GM10266 (cell line): ENCODE measurements at regions not wholly inside any gene's neighbourhood (a gene's known extent, or its start where the extent isn't known, plus 50 kb on each side); places are given as distances from the start of the nearest gene placed in this dataset.

Source experiments
- DNase-seq: peaks from one replicate; pipeline ENCODE4 v3.0.0; 2012; ENCODE audit errors: extremely low spot score
- TF ChIP-seq, protein P1 (sequence below): IDR thresholded peaks from 2 replicates; pipeline ENCODE4 v1.5.1; 2012; ENCODE audit warnings: mild to moderate bottlenecking, low read depth; ENCODE audit not compliant: control insufficient read depth, insufficient read depth; ENCODE audit errors: missing control alignments

DNA sequence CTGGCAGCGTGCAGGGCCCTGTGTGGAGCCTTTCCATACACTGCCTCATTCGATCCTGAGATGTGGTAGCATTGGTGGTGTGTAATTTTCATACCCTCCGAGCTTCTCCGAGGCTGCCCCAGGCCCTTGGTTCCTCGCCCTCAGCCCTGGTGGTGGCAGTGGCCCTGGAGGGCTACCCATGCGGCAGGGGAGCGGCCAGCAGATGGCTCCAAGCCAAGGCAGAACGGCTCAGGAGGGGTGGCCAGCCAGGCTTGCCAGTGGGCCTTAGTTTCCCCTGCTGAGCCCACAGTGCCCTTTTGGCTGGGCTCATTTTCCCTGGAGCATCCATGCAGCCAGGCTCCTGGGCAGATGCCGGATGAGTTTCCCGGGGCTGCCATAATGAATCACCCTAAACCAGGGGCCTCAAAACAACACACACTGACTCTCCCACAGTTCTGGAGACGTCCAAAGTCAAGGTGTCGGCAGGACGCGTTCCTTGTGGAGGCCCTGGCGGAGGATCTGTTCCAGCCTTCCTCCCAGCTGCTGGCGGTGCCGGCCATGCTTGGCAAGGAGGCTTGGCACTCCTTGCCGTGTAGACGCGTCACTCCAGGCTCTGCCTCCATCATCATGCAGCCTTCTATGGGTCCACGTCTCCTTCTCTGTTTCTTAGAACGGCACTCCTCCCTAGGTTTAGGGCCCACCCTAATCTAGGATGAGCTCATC is 158.8 kb upstream of the GSE1 start:
- DNase-seq, result no peak
- TF ChIP-seq, protein P1, sequence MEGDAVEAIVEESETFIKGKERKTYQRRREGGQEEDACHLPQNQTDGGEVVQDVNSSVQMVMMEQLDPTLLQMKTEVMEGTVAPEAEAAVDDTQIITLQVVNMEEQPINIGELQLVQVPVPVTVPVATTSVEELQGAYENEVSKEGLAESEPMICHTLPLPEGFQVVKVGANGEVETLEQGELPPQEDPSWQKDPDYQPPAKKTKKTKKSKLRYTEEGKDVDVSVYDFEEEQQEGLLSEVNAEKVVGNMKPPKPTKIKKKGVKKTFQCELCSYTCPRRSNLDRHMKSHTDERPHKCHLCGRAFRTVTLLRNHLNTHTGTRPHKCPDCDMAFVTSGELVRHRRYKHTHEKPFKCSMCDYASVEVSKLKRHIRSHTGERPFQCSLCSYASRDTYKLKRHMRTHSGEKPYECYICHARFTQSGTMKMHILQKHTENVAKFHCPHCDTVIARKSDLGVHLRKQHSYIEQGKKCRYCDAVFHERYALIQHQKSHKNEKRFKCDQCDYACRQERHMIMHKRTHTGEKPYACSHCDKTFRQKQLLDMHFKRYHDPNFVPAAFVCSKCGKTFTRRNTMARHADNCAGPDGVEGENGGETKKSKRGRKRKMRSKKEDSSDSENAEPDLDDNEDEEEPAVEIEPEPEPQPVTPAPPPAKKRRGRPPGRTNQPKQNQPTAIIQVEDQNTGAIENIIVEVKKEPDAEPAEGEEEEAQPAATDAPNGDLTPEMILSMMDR, result no peak

DNA sequence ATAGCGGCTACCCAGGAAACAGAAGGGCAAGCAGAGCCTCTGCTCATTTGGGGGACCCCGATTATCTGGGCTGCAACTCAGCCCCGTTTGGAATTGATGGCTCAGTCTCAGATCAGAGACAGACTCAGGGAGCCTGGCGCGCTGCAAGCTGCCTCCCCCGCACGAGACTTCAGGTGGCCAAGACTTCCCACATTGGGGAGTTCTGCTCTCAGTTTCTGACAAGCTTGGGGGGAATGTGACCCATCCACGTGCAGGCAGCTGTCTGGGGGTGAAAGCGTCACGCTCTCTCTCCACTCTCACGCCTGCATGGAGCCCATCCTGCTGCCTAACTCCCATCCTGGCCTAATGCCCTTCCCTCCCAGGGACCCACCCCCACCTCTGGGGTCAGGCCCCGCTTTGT is 157.6 kb upstream of the GSE1 start:
- DNase-seq, result no peak
- TF ChIP-seq, protein P1, result no peak

DNA sequence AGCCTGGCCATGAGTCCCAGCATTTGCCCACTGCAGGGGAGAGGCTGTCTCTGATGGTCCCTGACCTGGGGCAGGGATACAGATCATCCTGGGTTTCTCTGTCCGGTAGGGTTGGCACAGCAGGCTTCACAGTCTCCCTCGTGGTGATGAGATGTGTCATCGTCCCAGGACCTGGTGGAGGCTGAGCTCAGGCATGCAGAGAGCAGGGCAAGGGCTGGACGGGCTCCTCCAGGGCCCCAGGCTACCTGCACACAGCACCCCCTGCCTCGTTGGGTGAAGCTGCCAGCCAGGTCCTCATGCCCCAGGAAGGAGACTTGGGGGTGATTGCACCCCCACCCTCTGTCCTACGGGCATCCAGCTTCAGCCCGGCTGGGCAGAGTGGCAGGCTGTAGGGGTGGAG is 155.8 kb upstream of the GSE1 start:
- DNase-seq, result no peak
- TF ChIP-seq, protein P1, result no peak

DNA sequence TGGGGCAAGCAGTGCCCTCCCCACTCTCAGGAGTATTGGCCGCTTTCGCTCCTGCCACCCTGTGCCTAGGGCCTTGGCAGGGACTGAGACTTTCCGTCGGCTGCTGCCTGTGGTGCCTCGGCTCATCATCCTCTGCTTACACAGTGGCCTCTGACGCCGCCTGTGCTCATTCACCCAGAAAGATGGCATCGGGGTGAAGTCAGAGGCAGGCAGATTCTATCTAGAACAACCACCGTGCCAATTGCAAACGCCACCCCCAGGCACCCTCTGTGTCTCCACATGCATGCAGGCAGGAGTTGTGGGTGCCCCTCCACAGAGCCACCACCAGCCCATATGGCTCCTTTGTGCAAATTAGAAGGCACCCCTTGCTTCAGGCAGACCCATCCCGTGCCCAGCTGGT is 154.2 kb upstream of the GSE1 start:
- TF ChIP-seq, protein P1, result no peak
- DNase-seq, result no peak

DNA sequence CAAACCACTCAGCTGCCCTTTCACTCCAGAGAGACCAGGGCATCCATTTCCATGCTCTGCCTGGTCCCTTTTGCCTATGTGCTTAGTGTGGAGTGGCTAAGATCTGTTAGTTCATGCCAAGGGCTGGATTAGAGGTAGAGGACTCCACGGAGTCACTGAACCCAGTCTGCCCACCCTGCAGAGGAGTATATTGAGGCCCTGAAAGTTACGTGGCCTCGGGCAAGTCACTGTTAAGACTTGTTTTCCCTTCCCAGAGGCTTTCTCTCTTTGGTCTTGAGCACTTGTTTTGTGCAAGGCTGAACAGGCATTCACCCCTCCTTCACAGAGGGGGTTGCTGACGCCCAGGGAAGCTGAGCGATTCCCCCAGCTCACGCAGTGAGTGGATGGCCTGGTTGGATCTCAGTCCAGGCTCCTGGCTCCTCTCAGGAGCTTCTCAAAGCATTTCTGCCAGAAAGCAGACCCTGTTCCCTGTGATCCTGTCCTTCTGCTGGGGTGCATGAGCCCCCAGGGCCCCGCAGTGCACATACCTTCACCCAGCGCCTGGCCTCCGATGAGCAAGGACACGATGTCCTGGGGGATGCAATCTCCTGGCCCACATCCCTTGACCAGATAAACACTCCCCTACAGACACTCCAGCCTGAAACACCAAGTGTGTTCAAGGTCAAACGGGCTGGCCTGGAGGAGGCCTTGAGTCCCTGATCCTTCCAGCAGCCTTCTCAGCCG is 153.4 kb upstream of the GSE1 start:
- TF ChIP-seq, protein P1, result no peak
- DNase-seq, result no peak

DNA sequence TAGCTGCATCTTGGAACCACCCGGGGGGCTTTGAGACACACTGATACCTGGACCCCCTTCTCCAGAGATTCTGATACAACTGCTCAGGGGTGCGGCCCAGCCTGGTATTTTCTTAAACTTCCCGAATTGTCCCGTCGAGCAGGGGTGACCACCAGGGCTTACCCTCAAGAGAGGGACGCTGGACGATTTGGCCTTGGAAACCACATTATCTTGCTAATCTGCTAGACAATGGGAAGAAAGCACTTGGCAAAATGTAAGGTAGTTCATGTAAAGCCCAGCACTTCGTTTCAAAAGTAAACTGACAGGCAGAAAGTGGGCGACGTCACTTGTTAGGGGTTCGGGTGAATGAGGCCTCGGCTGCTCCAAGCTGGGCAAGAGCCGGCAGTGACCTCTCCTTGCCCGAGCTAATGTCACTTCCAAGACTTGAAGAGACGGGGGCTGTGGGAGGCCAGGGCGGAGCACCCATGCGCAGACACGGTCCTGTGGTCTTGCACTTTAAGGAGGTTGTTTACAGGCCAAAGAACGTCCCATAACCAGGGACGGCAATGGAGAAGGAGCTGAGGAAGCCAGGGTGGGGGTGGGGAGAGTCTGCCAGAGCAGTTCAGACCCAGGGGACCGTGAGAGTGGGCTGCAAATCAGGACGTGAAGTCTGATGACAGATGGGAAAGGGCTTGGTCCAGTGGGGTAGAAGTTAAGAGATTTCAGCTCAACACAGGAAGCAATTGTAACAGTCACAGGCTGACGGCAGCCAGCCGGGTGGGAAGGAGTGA is 152.7 kb upstream of the GSE1 start:
- DNase-seq, result no peak
- TF ChIP-seq, protein P1, result no peak
